Adrenal gland (tissue), 5 donors: ENCODE measurements at regions not wholly inside any gene's neighbourhood (a gene's known extent, or its start where the extent isn't known, plus 50 kb on each side); places are given as distances from the start of the nearest gene placed in this dataset.

Experiments used
- CTCF ChIP-seq, 6 experiments: fragments of 450-650 bp in 4 of 6; fragments of 200-600 bp in 2 of 6; sonication (generic) in 1 of 6; IDR thresholded peaks; 1 replicate in 5 of 6; 2 replicates in 1 of 6; pipeline versions ENCODE4 v1.5.1 to v1.8.0; 2016 to 2021; ENCODE audit warnings: antibody characterized with exemption in 6 of 6, mild to moderate bottlenecking in 2 of 6, moderate library complexity in 1 of 6
- POLR2A ChIP-seq, 2 donors: fragments of 450-650 bp; IDR thresholded peaks; one replicate each; pipeline ENCODE4 v1.6.1; 2017; ENCODE audit warnings: antibody characterized with exemption in 2 of 2, mild to moderate bottlenecking in 2 of 2, moderate library complexity in 1 of 2
- donor health status: DM: no; HTN: no; CAD: no.

- no peak for TF ChIP-seq CTCF (IDR thresholded peaks at IDR 0.05)
- no peak for TF ChIP-seq POLR2A (IDR thresholded peaks at IDR 0.05)
Measured at GRCh38 chr3:35883929-35884328, 244.6 kb downstream of the ARPP21 start.
